WERI-Rb-1 (cell line): ENCODE measurements at regions not wholly inside any gene's neighbourhood (a gene's known extent, or its start where the extent isn't known, plus 50 kb on each side); places are given as distances from the start of the nearest gene placed in this dataset.

Experiments
- DNase-seq: peaks from one replicate; pipeline ENCODE4 v3.0.0-alpha.2; 2020
- H3K27ac ChIP-seq: fragments of 250-450 bp; sonication (Bioruptor Pico); 2 replicates; pipeline ENCODE4 v1.5.1; 2020; ENCODE audit warnings: mild to moderate bottlenecking, moderate library complexity
- H3K27me3 ChIP-seq: fragments of 250-450 bp; sonication (Bioruptor Pico); 2 replicates; pipeline ENCODE4 v1.5.1; 2021; ENCODE audit warnings: mild to moderate bottlenecking, low read depth, moderate library complexity; ENCODE audit not compliant: insufficient read depth, severe bottlenecking
- H3K36me3 ChIP-seq: fragments of 250-450 bp; sonication (Bioruptor Pico); 2 replicates; pipeline ENCODE4 v1.5.1; 2020; ENCODE audit warnings: mild to moderate bottlenecking, moderate library complexity
- H3K4me3 ChIP-seq: 2 replicates; pipeline ENCODE4 v1.5.1; 2011; ENCODE audit warnings: low read depth, mild to moderate bottlenecking, control low read depth, low read length
- H3K9me3 ChIP-seq: fragments of 250-450 bp; sonication (Bioruptor Pico); 2 replicates; pipeline ENCODE4 v1.5.1; 2021; ENCODE audit warnings: mild to moderate bottlenecking, moderate library complexity; ENCODE audit not compliant: severe bottlenecking
- TF ChIP-seq, protein P1 (sequence below): IDR thresholded peaks from 2 replicates; pipeline ENCODE4 v1.5.1; 2011; ENCODE audit warnings: low read depth, mild to moderate bottlenecking, control low read depth, inconsistent platforms, low read length

GRCh38 chr2:222807431-222807830 is 53.4 kb upstream of the ACSL3 start:
- H3K27me3 ChIP-seq = no peaks in the 10 kb centered on the region
- no peaks in the 10 kb centered on the region for H3K36me3 ChIP-seq
- H3K4me3 ChIP-seq = no peak overlapping the region
- TF ChIP-seq, protein P1, sequence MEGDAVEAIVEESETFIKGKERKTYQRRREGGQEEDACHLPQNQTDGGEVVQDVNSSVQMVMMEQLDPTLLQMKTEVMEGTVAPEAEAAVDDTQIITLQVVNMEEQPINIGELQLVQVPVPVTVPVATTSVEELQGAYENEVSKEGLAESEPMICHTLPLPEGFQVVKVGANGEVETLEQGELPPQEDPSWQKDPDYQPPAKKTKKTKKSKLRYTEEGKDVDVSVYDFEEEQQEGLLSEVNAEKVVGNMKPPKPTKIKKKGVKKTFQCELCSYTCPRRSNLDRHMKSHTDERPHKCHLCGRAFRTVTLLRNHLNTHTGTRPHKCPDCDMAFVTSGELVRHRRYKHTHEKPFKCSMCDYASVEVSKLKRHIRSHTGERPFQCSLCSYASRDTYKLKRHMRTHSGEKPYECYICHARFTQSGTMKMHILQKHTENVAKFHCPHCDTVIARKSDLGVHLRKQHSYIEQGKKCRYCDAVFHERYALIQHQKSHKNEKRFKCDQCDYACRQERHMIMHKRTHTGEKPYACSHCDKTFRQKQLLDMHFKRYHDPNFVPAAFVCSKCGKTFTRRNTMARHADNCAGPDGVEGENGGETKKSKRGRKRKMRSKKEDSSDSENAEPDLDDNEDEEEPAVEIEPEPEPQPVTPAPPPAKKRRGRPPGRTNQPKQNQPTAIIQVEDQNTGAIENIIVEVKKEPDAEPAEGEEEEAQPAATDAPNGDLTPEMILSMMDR = no peak
- no peak for DNase-seq
- H3K9me3 ChIP-seq = no peaks in the 10 kb centered on the region
- H3K27ac ChIP-seq = no peak overlapping the region

- H3K36me3 ChIP-seq = no peaks in the 10 kb centered on the region
- no peak overlapping the region for H3K4me3 ChIP-seq
- H3K9me3 ChIP-seq = no peaks in the 10 kb centered on the region
- H3K27me3 ChIP-seq = no peaks in the 10 kb centered on the region
- TF ChIP-seq, protein P1 = no peak
- H3K27ac ChIP-seq = no peak overlapping the region
- DNase-seq = no peak
These were observed 51.3 kb upstream of the ACSL3 start for GRCh38 chr2:222809582-222809981.

GRCh38 chr2:222810044-222810443 is 50.8 kb upstream of the ACSL3 start:
- H3K36me3 ChIP-seq = no peaks in the 10 kb centered on the region
- DNase-seq = no peak
- TF ChIP-seq, protein P1 = no peak

More at GRCh38 chr2:222810044-222810443, 50.8 kb upstream of the ACSL3 start:
- Histone ChIP-seq H3K9me3 (no peaks in the 10 kb centered on the region), H3K27ac (no peak overlapping the region), H3K27me3 (no peaks in the 10 kb centered on the region), H3K4me3 (no peak overlapping the region)
